HCT116 (cell line): ENCODE measurements at regions not wholly inside any gene's neighbourhood (a gene's known extent, or its start where the extent isn't known, plus 50 kb on each side); places are given as distances from the start of the nearest gene placed in this dataset.

Experiments
- EZH2 ChIP-seq: fragments of 200-600 bp; sonication (generic); IDR thresholded peaks from 2 replicates; pipeline ENCODE4 v1.6.1; 2017; ENCODE audit warnings: antibody characterized with exemption, mixed run types
- POLR2AphosphoS5 ChIP-seq: IDR thresholded peaks from 2 replicates; pipeline ENCODE4 v1.6.1; 2011; ENCODE audit warnings: mild to moderate bottlenecking, low read depth, low read length, moderate library complexity
- SIN3A ChIP-seq: IDR thresholded peaks from 2 replicates; pipeline ENCODE4 v1.6.1; 2012; ENCODE audit warnings: low read depth

DNA sequence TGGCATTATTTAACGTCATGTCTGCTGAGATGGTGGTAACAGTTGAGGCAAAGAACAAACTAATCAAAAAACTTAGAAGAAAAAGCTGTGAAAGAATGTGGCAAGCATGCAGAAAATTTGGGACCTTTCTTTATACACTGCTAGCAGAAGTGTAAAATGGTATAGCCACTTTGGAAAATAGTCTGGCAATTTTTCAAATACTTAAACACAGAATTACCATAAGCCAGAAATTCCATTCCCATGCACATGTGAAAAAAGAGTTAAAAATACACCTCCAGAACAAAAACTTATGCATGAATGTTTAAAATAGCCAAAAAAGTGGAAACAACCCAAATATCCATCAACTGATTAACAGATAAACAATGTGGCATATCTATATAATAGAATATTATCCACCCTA lies 613.3 kb downstream of the TBL1XR1 start:
- no peak for TF ChIP-seq POLR2AphosphoS5
- no peak for TF ChIP-seq EZH2
- no peak for TF ChIP-seq SIN3A
